ENCODE measurements at regions not wholly inside any gene's neighbourhood (a gene's known extent, or its start where the extent isn't known, plus 50 kb on each side); places are given as distances from the start of the nearest gene placed in this dataset.

DNA sequence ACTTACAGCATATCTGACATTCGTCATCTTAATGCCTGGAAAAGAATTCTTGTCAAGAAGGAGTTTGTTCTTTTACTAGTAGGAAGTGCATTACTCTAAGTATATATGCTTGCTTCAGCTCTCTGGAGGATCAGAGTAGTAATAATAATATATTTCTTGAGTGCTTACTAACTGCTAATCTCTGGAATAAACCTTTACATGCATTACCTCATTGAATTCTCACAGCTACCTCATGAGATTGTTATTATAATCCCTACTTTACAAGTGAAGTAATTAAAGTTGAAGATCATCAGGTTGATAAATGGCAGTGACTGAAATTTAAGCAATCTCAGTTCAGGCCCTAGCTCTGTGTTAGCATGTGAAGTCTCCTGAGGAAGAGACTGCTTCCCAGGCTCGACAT, 115.0 kb upstream of the PDE5A start:
- DNase-seq = no peak

DNA sequence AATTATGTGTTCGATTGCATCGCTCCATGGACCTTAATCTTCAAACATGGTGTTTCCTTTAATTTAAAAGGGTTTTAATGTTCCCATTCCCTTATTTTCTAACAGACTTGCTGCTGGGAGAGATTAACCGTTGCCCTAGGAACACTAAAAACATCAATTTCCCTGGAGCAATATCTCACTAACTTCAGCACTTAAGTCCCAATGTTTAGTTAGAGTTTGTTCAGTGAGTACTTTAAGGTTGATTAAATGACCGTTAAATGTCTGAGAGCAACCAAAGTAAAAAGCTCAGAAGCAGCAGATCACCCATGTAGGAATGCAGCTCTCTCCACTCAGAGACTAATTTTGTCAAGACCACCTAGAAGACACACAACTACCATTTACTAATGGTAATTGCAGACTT, 111.2 kb upstream of the PDE5A start:
- DNase-seq = no peak

DNA sequence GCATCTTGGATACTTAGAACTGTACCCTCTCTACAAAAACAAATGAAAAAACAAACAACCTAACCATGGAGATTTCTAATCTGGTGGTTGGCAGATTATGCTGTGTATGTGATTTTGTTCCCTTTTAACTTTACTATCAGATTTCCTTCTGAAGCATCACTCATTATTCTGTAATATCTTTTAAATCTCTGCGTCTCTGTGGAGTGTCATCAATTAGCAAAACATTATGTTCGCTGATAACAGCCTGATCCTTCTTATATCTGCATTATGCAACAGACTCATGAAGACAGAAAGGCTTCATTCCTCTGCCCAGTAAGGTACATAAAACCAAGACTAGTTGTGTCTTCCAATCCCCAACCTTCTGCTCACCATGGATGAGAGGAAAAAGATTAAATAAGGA, 110.3 kb upstream of the PDE5A start:
- no peak for DNase-seq

DNA sequence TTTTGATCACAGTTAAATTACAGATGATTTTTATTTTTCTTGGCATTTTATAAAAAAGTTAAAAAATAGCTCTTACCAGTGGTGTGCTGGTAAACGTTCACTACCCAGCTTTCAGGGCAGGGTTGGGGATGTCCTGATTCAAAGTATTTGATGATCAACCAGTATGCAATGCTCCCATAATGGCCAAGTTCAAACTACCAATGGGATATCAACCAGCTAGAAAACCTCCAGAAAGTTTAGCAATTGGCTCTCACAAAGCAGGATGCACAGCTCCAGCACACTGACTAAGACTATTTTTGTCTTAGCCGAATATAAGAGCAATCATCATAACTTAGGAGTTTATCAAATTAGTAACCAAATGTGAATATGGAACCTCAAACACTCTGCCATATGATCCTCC, 108.0 kb upstream of the PDE5A start:
- DNase-seq = no peak

DNA sequence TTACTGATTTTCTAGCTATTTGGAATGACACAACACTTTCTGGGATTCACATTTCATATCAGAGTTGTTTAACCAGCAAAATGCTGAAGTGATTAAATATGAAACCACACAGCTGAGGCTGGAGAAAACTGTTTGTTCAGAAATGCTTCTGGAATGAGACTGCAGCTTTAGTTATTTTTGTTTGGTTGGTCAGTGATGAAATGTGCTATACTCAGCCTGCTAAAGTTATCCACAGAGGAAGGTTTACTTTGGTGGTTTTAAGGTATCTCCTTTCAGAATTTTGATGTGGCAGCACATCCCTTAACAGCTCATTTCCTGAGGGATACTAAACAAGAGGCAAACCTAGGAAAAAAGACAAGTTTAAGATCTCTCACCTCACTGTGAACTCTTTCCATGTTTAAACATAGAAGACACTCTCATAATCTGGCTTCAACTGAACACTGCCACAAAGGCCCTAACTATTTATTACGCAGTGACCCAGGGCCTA, 106.6 kb upstream of the PDE5A start:
- no peak for DNase-seq

DNA sequence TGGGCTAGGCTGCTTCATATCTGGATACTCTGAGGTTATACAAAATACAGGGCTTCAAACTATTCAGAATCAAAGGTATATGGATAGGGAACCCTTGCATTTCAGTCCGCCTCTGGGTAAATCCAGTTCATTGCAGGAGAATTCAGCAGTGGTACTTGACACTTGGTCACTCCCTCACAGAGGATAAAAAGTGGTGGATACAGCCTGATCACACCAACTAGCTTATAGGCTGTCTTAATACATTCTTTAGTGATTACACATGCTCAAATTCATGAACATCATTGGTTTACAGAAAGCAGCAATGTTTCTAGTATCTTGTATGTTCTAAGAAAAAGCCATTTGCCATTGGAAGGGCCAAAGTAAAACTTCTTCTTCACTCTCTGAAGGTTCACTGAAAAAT, 104.8 kb upstream of the PDE5A start:
- no peak for DNase-seq

DNA sequence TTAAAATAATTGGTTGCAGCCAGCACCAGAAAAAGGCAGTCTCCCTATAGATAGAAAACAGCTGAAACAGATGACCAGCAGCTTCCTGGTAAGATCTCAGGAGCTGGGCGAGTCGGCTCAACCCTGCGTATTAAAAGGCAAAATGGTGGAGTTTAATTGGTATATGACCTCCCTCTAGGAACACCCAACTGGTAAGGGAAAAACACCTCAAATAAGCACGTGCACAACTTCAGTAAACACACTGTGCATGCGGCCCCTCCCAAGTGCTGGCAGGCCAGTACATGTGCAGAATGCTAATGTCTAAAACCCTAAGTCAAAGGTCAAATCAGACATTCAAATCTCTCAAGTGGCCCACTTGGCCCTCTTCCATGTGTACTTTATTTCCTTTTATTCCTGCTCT, 103.2 kb upstream of the PDE5A start:
- DNase-seq = no peak

DNA sequence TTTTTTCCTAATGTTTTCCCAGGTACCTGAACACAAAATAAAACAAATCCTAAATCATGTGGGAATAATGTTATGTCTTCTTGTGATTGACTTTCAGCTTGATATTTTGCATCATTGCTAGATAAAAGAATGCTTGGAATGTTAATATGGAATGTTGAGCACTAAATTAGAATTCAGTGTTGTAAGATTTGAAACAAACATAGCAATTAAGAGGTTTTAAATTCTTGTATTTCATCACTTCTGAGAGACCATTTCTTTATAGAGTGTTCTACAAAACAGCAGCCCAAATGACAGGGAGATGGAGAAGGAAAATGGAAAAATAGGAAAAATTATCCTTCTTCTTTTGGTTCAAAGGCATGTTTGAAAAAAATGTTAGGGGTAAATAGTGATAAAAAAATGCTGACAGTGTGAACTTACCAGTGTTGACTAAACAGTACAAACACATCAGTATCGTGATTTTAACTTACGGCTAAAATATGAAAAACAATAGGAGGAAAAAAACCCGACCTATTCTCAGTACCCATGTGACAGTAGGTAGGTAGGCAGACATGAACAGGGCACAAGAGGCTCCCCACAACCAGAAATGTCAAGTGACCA, 102.6 kb upstream of the PDE5A start:
- DNase-seq = no peak

DNA sequence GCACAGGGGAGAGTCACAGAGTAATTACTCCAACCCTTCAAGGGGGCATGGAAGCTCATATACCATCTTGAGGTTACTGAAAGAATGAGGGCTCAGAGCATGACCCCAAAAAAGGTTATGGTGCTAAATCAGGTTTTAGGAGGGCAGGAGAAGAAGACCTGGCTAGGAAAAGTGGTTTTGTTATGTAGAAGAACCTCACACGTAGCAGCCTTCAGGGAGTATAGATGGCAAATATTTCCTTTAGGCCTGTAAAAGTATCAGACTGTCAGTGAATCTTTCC, 102.0 kb upstream of the PDE5A start:
- no peak for DNase-seq

DNA sequence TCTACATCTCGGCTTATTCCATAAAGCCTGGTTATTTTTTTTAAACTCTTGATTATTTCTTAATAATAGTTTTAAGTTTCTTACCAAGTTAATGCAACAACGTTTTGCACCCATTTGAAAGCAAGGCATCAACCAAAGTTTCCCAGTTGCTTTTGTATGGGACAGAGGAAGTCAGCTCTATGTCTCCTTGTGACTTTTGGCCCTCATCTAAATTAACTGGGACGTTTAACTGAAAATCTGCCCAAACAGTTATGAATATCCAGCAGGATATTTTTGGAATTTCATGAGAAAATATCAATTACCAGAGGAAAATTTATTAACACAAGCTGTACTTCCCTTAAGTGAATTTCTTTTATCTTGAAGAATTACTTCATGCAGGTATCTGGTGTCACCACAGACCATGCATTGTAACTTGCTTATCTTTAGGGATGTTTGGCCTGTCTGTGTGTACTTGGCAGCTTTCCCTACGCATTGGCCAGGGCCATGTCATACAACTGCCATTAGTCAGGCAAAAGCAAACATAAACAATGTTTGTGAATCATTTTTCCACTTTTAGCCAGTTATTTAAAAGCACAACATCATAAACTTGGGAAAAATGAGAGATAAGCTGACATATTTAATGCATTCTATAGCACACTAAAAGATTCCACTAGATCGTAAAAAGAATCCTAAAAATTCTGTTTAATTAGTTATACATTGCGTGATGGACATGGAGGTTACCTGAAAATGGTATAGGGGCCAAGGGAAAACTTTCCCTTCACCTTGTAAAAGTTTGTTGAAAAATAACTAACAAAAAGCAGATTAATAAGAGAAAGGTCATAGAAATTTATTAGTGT, 101.4 kb upstream of the PDE5A start:
- no peak for DNase-seq

DNA sequence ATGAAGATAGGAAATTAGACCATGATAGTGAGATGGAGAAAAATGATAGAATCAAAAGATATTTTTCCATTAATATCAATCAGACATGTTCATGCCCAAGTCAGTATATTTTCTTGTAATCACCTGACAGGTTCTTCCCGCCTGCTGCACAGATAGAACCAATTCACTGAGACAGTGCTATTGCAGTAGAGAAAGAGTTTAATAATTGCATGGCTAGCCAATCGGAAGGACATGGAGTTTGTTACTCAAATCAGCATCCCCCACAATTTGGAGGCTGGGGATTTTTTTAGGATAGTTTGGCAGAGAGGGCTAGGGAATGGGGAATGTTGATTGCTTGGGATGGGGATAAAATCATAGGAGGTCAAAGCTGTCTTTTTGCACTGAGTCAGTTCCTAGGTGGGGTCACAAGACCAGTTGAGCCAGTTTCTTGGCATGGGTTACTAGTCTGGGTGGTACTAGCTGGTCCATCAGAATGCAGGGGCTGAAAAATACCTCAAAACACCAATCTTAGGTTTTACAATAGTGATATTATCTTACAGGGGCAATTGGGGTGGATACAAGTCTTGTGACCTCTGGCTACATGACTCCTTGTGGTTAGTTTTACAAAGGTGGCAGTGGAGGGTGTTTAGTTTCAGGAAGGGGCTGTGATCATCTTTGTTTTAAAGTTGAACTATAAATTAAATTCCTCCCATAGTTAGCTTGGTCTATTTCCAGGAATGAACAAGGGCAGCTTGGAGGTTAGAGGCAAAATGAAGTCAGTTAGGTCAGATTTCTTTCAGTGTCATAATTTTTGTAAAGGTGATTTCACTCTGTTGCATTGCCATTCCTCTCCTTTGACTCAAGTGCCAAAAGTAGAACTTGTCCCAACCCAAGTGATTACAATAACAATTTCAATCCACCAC, 100.3 kb upstream of the PDE5A start:
- DNase-seq = no peak

DNA sequence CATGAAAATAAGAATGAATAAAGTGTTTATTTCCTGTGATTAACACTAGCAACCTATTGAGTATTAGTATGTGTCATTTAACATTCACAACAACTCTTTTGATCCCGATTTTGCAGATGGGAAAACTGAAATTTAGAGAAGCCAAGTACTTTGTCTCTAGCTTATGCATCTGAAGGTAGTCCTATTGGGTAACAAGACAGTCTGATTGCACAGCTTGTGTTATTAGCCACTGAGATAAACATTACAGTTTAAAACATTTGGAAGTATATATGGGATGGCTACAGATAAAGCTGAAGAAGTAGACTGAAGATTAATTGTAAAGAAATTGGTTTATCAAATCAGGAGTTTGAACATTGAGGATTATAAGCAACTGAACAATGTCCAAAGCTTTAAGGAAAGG, 99.6 kb upstream of the PDE5A start:
- no peak for DNase-seq

DNA sequence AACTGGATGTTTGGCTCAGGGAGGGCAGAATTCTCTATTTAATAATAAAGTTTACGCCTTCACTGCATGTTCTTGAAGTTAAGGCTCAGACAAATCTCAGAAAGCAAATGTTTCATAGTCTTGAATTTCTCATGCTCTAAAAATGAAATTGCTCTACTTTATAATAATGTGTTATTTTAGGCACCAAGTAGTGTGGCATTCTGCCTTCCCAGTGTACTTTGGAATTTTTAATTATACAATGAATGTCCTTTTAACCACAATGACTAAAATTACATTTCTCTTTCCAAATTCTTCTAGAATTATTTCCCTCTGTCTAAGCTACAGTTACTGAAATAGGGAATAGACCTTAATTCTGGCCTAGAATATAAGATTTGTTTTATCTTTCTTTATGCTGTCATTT, 97.9 kb upstream of the PDE5A start:
- DNase-seq = no peak

DNA sequence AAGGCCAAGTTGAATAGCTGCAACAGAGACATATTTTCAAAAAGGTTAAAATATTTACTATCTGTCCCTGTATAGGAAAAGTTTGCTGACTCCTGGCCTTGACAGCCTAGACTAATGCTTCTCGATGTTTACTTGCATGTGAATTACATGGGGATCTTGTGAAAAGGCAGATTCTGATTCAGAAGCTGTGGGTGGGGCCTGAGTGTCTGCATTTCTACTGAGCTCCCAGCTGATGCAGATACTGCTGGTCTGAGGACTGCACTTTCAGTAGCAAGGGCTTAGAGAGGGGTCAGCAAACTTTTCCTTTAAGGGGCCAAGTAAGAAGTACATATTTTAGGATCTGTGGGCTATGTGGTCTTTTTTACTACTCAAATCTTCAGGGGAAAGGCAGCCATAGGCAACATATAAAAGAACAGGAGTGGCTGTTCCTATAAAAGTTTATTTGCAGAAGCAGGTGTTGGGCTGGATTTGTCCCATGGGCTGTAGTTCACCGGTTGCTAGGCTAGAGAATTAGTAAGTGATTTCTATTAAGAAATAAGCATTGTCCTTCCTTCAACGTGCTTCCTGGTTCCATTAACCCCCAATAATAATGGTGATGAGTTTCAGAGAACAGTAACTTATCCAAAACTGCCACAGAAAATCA, 97.2 kb upstream of the PDE5A start:
- DNase-seq = no peak

DNA sequence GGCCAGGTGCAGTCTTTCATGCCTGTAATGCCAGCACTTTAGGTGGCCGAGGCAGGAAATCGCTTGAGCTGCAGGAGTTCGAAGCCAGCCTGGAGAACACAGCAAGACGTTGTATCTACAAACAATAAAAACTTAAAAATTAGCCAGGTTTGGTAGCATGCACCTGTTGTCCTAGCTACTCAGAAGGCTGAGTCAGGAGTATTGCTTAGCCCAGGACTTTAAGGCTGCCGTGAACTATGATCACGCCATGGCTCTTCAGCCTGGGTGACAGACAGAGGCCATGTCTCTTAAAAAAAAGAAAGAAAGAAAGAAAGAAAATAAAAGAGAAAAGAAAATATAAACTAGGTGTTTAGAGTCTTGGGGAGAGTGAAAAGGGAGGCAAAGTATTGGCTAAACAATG, 96.4 kb upstream of the PDE5A start:
- DNase-seq = no peak

DNA sequence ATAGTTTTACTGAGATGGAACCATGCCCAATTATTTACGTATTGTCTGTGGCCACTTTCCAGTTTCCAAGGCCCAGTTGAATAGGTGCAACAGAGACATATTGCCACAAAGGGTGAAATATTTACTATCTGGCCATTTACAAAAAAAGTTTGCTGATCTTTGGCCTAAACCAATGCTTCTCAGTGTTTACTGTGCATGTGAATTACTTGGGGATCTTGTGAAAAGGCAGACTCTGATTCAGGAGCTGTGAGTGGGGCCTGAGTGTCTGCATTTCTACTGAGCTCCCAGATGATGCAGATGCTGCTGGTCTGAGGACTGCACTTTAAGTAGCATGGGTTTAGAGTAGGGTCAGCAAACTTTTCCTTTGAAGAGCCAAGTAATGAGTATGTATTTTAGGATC, 94.1 kb upstream of the PDE5A start:
- no peak for DNase-seq

DNA sequence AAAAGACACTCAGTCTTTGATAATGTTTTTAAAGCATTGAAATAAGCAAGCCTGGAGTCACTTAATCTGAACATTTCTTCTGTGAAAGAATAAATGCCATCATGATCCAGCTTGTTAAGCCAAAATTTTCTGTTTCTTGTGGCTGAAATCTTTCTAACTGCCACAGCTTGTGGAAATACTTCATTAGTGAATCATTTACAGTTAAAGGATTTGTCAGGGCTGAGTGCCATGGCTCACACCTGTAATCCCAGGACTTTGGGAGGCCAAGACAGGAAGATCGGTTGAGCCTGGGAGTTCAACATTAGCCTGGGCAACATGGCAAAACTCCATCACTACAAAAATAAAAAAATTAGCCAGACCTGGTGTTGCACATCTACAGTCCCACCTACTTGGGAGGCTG, 93.3 kb upstream of the PDE5A start:
- DNase-seq = no peak

DNA sequence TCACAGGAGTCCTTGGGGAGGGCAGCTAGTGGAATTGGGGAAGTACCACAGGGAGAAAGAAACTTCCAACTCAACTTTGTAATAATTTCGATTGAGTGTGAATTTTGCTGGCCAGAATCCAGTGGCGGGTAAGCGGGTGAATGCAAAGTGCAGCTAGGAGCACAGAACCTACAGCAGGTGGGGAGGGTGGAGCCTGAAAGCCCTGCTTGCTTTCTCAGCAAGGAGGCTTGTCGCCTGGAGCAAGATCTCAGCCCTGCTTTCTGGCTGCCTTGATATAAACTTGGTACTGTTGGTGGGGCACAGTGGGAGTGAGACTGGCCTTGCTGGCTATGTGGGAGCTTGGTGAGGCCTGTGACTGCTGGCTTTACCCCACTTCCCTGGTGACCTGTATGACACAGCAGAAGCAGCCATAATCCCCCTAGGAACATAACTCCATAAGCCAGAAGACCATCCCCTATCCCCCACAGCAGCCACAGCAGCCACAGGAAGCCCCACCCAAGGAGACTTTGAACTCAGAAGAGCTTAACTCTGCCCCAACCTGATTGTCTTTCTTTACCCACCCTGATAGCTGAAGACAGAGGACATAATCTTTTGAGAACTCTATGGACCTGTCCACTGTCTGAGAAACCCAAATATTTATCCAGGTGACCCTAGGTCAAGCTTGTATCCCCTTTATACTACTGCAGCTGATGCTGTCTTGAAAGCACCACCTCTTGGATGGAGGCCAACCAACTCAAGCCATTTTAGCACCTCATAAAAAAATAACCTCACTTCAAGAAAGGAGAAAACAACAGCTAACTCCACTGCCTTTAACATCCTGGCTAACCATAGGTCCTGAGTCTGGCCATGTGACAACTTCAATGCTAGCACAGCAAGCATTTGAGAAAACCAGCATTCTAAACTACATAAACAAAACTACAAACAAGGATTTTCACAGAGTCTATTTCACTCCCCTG, 87.2 kb upstream of the PDE5A start:
- DNase-seq = no peak

DNA sequence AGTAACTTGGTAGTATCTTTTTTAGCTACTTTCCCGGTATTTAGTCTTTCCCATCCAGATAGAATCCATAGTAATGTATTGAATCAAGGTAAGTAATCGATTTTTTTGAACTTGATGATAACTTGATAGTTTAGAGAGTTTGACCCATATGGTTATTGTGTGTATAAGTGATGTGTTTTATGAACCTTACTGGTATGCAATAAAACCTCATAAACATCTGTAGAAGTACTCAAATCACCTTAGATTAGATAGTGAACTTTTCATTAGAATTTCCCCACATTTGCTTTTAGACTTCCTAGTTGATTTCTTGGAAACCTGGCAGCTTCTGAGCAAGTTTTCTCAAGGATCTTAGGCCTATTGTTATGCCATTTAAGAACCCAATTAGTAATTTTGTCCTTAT, 80.8 kb upstream of the PDE5A start:
- no peak for DNase-seq

DNA sequence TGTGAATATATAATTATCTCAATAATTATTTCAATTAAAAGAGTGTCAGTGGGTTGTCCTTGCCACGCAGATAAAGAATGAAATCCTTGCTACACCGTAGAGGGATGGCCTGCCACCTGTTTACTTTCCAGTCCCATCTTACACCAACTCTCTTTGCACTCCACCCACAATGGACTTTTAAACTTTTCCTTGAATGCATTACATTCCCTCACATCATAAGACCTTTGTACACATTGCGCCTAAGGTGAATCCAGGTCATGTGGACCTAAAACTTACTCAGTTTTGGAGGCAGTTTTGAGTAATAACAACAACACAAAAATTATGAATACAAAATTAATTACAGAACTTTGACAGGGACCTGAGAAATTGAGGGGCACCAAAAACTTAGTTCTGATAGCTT, 78.7 kb upstream of the PDE5A start:
- no peak for DNase-seq

DNA sequence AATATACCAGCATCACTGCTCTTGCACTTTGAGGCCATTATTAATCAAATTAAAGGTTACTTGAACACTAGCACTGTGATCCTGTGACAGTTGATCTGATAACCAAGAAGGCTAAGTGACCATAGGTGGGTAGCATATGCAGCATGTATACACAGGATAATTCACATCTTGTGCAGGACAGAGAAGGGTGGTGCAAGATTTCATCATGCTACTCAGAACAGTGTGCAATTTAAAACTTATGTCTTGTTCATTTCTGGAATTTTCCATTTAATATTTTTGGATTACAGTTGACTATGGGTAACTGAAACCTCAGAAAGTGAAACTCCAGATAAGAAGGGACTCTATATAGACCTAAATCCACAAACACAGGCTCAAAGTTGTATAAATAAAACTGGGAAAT, 78.2 kb upstream of the PDE5A start:
- DNase-seq = no peak

DNA sequence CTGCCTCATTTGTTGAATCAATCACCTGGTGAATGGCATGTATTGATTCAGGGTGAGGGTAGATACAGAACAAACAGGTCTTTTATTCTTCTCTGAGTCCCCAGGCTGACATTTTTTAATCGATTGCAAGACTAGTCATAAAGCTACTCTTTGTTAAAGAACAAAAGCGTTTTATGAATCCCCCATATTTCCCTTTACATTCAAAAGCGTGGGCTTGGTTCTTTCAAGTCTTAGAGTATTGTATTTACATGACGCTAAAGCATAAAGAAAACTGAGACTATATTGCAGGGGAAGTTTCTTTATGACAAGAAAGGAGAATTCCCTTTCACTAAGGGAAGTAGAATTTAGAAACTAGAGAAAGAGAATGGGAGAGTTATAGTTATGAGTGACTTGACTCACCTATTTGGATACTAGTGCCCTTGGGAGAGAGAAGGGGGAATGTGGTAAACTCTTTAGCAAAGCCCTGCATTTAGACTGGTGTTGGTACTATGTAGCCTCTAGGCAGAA, 69.3 kb upstream of the PDE5A start:
- DNase-seq = no peak
